CD4-positive, alpha-beta T cell treated with Interleukin-15 for 1 hour (primary cell): ENCODE measurements at regions not wholly inside any gene's neighbourhood (a gene's known extent, or its start where the extent isn't known, plus 50 kb on each side); places are given as distances from the start of the nearest gene placed in this dataset.

Source experiments
- DNase-seq: peaks from one replicate; pipeline ENCODE4 v3.0.0-alpha.2; 2020

GRCh38 chr10:133035952-133036351 is 51.8 kb upstream of the ADGRA1 start:
- DNase-seq: no peak

- DNase-seq: no peak
These were observed 53.0 kb upstream of the ADGRA1 start for GRCh38 chr10:133034762-133035161.

GRCh38 chr10:133034092-133034491 is 53.6 kb upstream of the ADGRA1 start:
- DNase-seq: no peak

GRCh38 chr10:133033742-133034048 is 54.0 kb upstream of the ADGRA1 start:
- no peak for DNase-seq

GRCh38 chr10:133032976-133033741 is 54.6 kb upstream of the ADGRA1 start:
- DNase-seq: no peak

- no peak for DNase-seq
These were observed 55.5 kb upstream of the ADGRA1 start for GRCh38 chr10:133032231-133032630.

GRCh38 chr10:133031541-133032125 is 56.1 kb upstream of the ADGRA1 start:
- DNase-seq: no peak

GRCh38 chr10:133030781-133031180 is 56.9 kb upstream of the ADGRA1 start:
- DNase-seq: no peak

GRCh38 chr10:133030126-133030525 is 57.6 kb upstream of the ADGRA1 start:
- no peak for DNase-seq

GRCh38 chr10:133028956-133029355 is 58.8 kb upstream of the ADGRA1 start:
- DNase-seq: no peak

GRCh38 chr10:133028158-133028557 is 59.6 kb upstream of the ADGRA1 start:
- DNase-seq: no peak

- DNase-seq: no peak
These were observed 60.2 kb upstream of the ADGRA1 start for GRCh38 chr10:133027482-133027881.

GRCh38 chr10:133026726-133027395 is 60.9 kb upstream of the ADGRA1 start:
- no peak for DNase-seq

GRCh38 chr10:133026171-133026570 is 61.6 kb upstream of the ADGRA1 start:
- no peak for DNase-seq

GRCh38 chr10:133025558-133026090 is 62.1 kb upstream of the ADGRA1 start:
- DNase-seq: no peak

GRCh38 chr10:133024704-133025557 is 62.8 kb upstream of the ADGRA1 start:
- no peak for DNase-seq

- no peak for DNase-seq
These were observed 64.4 kb upstream of the ADGRA1 start for GRCh38 chr10:133023216-133023843.

GRCh38 chr10:133022776-133023100 is 65.0 kb upstream of the ADGRA1 start:
- DNase-seq: no peak

- no peak for DNase-seq
These were observed 65.6 kb upstream of the ADGRA1 start for GRCh38 chr10:133021963-133022775.

- DNase-seq: no peak
These were observed 66.4 kb upstream of the ADGRA1 start for GRCh38 chr10:133021116-133021962.
